Activated T-cell treated with anti-CD3 and anti-CD28 coated beads for 48 hours (primary cell): ENCODE measurements at regions not wholly inside any gene's neighbourhood (a gene's known extent, or its start where the extent isn't known, plus 50 kb on each side); places are given as distances from the start of the nearest gene placed in this dataset.

ENCODE experiments used
- DNase-seq: peaks from one replicate; pipeline ENCODE4 v3.0.0-alpha.2; 2020; ENCODE audit warnings: low read depth

DNA sequence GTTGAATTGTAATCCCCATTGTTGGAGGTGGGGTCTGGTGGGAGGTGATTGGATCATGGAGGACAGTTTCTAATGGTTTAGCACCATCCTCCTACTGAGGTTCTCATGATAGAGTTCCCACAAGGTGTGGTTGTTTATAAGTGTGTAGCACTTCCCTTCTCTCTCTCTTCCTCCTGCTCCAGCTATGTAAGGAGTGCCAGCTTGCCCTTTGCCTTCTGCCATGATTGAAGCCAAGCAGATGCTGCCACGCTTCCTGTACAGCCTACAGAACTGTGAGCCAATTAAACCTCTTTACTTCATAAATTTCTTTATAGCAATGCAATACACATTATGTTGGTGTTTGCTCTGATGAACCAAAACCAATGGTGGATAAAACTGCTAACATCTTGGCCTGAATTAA lies 238.2 kb downstream of the EFNB2 start:
- no peak for DNase-seq

DNA sequence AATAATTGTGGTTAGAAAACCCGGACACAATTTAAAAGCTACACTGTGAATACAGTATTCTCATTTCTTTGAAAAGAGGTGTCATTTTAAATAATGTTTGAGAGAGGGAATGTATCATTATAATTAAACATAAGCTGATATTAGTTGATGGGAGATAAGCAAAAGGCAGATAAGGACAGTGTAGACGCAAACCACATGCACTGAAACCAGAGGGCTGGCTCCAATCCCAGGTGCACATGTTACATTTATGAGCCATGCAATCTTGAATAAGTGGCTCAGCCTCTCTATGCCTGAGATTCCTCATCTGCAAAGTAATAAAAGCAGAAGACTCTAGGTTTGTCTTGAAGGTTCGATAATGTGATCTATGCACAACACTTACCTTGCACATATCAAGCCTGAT lies 238.7 kb downstream of the EFNB2 start:
- DNase-seq: no peak

DNA sequence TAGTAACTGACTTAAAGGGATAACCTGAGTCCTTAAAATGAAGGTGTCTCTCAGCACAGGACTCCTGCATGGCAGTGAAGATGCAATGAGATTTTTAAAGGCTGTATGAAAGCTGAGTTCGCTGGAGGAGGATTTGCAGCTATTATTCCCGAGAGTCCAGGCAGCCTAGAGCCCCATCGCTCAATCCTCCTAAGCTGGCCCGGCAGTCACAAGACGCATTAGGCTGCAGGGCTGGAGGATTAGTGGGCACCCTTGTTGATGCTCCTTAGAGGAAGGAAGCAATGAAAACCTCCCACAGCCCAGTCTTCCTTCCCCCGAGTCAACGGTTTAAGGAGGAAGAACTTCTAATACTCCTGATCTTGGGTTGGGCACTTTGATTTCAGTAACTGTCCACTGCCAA lies 239.5 kb downstream of the EFNB2 start:
- DNase-seq: no peak

DNA sequence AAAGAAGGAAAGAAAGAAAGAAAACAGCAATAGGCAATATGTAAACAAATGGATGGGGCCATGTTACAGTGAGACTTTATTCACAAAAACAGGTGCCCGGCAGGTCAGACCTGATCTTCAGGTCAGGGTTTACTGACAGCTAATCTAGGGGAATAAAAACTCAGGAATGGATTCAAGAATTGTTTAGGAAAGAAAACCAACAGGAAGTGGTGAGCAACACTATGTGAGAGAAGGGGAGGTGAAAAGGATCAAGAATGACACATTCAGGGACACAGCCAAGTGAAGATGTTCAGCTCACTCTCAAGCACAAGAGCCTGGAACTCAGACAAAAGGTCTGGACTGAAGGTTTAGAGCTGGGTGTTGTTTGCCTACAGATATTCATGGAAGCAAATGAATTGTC lies 244.5 kb downstream of the EFNB2 start:
- no peak for DNase-seq

DNA sequence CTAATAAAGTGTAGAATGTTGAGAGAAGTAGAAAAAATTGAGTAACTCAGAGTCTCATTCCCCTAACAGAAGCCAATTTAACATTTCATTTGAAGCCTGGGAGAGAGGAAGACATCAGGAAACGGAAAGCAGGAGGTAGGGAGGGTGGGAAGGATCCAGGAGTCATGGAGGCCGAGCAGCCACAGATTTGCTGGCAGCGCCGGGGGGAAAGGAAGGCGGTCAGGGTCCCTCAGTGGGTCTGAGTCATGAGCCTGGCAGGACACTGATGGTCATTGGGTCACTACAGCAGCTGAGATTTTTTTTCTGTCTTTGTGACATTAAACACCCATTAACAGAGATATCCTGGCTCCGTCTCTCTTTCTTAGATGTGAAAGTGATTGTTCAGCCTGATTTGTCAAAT lies 248.1 kb downstream of the EFNB2 start:
- no peak for DNase-seq

DNA sequence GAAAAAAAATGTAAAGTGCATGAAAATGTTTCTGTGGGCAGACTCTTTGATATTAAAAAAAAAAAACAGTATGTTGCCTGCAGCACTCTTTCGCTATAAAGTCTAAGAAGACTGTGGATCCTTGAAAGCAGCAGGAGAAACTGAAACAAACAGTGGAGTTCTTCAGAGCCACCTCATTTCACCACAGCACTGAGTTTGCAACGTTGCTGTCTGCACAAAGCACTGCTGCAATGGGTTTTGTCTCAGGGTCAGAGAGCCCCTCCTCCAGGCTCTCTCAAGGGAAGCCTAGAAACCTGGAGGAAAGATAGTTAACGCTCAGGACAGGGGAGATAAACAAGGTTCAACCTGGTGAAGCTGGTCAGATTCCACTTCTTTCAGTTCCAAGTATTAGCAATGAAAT lies 248.7 kb downstream of the EFNB2 start:
- no peak for DNase-seq

DNA sequence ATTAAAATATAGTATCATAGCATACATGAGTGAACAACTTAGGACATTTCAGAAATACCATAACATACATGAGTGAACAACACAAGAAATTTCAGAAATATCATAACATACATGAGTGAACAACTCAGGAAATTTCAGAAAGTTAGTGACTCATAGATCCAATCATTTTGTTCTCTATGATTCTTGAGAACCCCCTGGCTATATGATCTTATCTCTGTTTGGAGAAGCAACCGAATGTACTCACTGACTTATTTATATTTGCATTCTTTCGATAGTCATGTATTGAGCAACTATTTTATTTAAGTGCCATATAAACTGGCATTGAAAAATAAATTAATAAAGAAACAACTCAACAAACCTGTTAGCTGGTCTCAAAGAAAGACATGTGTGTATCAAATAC lies 251.1 kb downstream of the EFNB2 start:
- DNase-seq: no peak

DNA sequence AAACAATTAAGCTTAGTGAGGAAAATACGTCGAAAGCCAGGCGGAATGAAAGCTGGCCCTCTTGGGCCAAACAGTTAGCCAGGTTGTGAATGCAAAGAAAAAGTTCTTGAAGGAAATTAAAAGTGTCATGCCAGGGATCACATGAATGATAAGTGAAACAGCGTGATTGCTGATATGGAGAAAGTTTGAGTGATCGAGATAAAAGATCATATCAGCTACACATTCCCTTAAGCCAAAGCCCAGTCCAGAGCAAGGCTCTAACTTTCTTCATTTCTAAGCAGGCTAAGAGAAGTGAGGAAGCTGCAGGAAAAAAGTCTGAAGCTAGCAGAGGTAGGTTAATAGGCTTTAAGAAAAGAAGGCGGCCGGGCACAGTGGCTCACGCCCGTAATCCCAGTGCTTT lies 254.0 kb downstream of the EFNB2 start:
- DNase-seq: no peak

DNA sequence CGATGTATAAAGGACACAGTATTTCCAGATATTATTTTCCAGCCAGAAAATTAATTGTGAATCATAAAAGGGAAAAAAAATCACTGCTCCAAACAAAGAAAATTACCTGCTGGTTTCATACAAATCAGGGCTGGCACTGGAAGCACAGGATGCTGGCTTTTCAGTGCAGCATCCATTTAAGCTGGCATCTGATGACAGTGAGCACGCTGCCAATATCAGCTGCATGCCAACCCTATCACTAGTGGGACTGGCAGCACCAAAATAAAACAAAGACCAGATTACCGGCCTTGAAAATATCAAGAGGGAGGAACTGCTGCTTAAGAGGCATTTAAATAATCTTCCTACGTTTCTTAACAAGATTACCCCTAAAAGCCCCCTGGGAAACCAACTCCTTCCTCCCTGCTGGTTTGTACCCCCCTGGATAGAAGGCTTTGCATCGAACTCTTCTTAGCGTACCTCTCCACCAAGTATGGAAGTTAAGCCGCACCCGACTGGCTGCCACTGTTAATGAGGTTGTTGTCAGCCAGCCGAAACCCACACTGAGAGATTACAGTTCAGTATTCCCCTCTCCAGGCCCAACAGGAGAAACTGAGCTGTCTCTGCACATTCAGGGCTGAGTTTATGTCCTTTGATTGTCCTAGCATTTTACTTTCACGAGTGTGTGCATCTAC lies 257.8 kb downstream of the EFNB2 start:
- DNase-seq: no peak

DNA sequence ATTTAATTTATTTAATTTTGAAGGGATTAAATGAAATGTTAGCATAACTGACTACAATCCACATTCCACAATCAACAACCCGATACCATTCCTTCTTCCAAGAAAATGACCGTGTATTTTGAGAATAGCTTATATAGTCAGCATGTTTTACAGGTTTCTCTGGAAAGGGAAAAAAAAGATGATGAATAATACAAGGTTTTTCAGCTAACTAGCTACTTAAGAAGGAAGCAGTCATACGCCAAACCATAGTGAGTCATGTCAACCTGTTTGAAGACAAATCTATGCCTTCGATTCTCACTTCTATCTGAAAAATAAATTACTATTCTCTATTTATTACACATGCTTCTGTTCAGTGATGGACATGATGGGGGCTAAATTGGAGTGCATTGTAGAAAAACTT lies 258.6 kb downstream of the EFNB2 start:
- no peak for DNase-seq

DNA sequence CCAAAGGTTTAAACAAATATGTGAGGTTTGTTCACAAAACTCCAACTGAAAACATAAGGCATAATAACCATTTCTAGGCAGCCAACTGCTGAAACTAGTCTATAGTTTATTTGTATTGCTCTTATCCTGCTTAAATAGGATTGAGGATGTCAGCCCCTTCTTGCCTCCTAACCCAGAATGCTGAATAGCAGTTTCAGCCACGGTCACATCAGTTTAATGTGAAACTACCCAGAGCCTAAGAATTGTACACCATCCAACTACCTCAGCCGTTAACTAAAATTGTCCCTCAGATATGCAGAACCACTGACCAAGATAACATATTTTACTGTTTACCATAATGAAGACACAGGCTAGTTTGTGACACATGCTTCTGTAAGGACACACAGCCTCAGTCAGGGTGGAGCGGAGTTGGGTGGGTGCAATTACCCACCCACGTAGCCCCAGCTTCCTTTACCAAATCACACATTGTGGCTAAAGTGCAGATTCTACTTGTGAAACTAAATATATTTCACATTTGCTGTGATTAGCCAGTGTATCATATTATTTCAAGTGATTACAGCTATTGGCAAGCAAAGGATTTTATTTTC lies 259.9 kb downstream of the EFNB2 start:
- no peak for DNase-seq

DNA sequence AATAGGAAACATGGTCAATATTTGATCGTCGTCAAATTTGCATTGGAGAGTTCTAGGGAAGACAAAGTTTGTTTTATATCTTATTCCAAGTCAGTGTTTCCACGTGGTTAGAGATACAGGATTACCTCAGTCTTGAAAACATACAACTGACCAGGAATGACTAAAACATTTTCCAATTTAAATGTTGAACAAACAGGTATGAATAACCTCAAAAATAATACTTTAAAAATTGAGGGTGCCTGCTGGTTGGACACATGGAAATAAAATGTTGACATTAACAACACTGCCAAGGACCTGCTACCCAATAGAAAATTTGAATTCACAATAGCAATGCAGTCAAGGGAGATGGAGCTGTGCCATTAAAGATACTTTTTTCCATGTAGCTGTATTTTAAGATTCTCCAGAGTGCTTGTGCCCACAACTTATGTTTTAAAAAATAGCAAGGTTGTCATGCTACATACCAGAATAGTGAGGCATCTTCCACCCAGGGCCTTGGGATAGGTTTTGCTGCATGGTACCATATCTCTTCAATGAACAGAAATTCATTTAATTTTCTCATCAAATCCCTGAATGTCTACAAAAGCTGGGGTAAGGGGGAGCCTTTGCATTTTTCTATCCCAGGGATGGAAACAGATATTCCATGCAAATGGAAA lies 260.8 kb downstream of the EFNB2 start:
- DNase-seq: no peak

DNA sequence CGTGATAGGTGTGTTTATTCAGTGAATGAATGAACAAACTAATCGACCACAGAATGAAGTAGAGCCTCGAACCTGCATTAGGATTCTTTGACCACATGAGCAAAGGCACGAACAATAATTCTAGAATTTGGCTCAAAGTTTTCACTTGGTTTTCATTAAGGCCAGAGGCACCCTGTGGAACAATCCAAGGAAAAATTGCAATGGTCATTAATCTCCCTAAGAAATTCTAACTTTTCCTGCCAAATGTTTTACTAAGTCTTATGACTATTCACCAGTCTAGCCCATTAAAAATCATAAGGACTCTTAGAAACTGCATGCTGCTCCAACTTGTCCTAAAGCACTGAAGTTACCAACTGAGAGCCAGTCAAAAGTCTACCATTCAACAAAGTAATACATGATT lies 271.7 kb downstream of the EFNB2 start:
- DNase-seq: no peak

DNA sequence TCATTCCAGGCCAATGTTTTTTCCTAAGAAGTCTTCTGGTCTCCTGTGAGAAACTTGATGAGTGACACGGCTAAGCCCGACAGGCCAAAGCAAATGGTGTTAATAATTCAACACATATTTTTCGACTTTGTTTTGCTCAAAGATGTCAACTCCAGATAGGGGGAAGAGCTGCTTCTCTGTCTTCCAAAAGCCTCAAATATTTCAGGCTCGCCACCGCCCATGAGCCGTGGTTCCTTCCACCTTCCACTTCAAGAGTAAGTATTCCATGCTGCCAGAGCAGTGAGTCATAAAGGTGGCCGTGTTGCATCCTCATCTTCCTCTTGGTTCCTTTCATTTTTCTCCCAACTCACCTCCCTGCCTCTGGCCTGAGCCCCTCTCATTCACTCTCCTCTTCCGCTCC lies 272.6 kb downstream of the EFNB2 start:
- DNase-seq: no peak

DNA sequence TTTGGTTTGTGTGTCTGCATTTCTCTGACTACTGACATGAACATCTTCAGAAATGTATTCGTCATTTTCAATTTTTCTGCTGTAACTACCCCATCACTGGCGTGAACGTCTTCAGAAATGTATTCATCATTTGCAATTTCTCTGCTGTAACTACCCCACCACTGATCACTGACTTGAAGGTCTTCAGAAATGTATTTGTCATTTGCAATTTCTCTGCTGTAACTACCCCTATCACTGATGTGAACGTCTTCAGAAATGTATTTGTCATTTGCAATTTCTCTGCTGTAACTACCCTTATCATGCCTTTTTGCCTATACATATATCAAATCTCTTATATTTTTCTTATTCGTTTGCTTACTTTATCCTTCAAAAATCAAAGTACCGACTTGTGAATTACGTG lies 274.0 kb downstream of the EFNB2 start:
- DNase-seq: no peak

DNA sequence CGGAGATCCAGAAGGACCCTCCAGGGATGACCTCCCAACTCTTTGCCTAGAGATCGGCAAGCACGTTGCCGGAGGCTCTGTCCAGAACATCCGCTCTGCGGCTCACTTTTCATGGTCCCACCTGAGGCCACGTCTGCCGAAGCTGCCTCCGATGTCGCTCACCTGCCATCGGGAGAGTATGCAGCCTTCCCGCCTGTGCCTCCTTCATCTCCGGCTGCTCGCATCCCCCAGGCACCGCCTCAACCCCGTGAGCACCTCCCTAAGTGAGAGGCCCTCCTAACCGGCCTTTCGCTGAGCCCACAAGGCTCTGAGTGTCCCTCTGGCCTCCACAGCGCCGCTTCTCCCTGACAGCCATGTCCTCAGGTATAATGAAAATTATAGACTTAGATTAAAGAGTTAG lies 275.1 kb downstream of the EFNB2 start:
- DNase-seq: no peak

DNA sequence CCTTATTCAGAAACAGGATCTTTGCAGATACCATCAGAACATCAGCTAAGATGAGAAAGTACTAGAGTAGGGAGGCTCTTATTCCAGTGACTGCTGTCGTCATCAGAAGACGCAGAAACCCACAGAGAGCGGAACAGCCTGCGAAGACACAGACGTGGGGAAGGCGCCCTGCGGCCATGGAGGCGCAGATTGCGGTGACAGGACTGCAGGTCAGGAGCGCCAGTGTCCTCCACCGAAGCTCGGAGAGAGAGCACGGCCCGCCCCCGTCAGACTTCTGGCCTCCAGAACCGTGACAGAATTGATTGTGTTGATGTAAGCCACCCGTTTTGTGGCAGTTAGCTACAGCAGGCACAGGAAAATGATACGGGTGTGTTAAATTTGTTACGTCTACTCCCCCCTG lies 275.5 kb downstream of the EFNB2 start:
- DNase-seq: no peak

DNA sequence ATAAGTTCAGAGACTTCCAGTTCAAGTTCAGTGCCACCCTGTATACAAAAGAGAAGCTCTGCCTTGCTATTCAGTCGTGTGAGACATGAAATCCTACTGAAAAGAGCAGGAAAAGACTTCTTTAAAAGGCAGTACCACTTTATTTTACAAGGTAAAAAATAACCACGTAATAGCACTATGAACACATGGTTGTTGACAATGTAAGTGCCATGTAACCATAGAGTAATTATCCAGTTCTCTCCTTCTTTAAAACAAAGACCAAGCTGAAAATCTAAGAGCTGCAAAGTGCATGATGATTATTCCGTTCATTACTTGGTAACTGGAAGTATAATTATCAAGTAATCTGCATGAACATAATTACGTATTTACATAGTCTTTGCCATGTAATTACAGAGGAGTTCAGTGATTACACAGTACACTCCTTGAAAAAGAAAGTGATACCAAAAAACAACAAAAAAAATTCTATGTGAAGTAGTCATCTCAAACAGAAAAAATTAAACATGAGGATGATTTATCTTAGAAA lies 288.7 kb downstream of the EFNB2 start:
- no peak for DNase-seq

DNA sequence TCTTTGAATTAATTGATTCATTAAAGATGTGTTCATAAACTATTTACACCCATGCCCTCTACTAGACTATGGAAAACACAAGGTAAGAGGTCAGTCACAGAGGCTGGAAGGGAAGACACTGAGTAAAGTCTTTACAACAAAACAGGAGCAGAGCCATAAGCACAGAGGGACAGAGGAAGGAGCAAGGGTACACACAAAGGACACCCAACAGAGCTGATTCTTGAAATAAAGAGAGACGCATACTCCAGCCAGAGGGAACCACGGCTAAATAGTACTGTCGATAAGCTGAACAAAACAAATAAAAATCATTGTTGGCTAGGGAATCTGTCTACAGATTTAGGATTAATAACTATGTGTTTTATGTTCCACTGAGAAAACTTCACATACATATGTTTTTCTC lies 289.2 kb downstream of the EFNB2 start:
- no peak for DNase-seq

DNA sequence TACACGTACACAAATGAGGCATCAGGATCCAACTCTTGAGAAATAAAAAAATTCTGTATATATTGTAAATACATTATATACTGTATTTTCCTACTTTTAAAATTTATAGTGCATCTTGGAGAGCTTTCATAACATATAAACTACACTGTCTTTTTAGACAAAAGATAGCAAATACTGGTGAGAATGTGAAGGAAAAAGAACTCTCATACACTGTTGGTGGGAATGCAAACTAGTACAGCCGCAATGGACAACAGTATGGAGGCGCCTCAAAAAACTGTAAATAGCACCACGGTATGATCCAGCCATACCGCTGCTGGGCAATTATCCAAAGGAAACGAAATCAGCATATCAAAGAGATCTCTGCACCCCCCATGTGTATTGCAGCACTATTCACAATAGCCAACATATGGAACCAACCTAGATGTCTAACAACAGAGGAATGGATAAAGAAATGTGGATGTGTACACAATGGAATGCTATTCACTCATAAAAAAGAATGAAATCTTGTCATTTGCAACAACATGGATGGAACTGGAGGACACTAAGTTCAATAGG lies 292.4 kb downstream of the EFNB2 start:
- no peak for DNase-seq

DNA sequence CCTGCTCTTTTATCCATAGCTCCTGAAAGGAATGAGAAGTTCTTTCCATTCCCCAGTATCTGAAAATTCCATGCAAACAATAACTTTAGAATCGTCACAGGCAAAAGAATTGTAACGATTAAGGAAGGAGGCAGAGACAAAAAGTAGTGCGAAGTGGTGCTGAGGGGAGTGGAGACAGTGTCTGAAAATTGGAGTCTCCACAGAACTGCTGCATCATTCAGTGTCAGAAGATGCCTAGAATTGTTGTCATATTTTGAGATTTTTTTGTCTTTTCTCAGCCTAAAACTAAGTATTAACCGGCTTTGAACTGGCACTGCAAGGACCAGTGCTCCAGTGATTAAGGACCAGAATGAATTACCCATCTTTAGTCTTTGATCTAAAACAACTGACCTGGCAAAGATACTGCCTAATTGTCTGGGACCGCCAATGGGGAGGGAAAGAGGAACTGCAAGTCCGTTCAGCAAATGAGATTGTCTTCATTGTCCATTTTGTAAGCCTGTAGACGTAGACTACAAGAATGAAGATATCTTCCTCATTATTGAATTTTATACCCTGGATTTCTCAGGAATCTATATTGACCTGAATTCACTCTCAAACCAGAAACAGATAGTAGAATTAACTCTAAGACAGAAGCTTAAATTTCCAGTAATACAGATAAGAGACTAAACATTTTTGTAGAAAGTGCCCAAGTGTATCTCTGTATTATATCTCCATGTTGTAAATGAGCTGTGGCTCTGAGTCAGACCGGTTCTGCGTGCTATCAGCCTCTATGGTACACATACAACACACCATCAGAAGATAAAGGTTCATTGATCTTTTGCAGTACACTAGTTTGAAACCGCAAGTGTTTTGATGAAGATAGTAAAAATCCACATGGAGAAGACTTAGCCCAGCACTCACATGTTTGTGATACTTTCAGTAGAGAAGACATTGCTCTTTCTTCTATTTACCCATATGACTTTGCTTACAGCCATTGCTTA lies 293.2 kb downstream of the EFNB2 start:
- DNase-seq: no peak

DNA sequence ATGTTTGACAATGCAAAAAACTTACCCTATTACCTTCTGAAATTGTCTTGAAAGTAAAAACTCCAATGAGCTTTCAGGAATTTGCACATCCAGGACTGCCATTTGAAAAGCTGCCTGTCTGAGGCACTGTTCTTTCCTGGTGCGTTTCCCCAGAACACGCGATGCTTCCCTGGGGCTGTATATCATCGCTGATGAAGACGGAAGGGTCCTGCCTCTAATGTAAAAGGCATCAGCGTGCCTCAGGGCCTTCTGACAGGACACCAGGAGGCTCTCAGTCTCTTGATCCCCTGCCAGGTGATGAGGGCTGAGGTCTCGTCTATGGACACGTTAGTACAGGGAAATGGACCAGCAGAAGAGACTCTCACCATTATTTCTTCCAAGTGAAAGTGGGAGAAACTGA lies 296.8 kb downstream of the EFNB2 start:
- no peak for DNase-seq
